ENCODE measurements at regions not wholly inside any gene's neighbourhood (a gene's known extent, or its start where the extent isn't known, plus 50 kb on each side); places are given as distances from the start of the nearest gene placed in this dataset.
"Not testable (repeated sequence)": the region's sequence is repeated elsewhere in the genome, so short reads cannot be mapped to it uniquely, and the experiment has no call there.

DNA sequence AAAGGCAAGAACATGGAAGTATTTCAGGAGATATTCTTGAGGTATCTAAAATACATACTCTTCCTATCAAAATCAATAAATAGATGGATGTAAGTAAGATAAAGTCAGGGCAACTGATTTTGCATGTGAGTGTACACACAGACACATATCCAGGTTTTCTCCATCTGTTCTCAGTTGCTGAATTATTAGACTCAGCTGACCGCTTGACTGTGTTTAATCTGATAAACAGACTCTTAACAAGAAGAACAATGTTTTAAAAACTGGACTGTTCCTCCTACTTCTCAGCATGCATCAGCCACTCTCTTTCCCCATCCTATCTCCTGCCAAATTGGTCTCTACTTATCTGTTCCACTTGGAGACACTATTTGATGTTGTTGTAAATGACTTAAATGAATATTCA is 73.5 kb downstream of the GOLGA8G start:
- DNase-seq, result no peak

DNA sequence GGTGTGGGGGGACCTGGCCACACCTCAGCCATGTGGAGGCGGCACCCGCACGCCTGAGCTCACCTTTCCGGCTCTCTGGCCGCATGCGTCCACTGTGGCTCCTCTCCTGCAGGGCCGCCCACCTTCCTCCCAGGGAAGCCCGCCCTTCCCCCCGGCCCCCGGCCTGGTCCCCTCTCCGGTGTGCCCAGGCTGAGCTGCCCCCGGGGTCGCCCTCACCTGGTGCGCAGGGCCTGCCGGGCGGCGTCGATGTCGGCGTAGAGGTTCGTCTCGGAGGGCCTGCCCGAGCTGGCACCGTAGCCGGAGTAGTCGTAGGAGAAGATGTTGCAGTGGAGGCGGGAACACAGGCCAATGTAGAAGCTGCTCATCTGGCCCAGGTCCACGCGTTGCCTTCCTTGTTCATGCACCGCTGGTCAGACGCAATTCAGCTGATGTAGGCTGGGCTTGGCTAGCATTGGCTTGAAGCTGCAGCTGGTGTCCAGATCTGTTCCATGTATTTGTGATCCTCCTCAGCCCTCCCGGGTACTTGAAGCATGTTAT is 75.3 kb downstream of the GOLGA8G start:
- DNase-seq, result peak in 1 of 5 experiments; percentile 11

DNA sequence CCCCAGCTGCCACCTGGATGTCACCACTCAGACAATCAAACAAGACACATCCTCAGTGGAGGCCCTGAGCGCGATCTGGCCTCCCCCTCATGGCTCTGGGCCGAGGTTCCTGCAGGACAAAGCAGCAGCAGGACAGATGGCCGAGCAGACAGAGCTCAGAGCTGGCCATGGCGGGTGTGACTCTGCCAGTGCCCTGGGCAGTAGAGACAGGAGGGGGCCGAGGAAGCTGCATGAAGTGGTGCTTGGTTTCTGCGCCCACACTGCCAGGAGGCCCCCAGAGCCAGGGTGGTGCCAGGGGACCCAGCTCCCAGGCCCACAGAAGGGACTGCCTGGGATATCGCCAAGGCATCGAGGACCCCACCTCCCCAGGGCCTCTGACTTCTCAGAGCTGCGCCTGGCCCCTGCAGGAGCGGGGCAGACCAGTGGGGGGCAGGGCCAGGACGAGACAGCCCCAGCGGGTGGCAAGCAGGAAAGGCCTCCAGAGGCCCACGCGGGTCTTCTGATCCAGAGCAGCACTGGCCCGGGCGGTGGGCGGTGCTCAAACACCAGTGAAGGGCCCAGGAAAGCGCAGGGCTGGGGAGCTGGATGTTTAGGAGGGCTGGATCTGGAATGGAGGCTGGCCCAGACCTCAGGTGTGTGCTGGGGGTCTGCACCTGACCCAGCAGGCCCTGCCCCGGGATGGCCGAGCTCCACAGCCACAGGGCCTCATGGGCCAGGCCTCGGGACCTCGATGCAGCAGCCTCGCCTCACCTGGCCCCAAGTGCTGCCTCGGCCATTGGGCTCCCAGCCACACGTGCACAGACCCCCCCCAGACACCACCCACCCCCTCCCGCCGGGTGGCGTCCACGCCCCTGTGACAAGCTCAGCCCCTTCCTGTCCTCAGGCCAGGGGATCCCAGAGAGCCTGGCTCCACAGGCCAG is 76.0 kb downstream of the GOLGA8G start:
- peak in 2 of 5 experiments; percentile 3 to 9 for DNase-seq

DNA sequence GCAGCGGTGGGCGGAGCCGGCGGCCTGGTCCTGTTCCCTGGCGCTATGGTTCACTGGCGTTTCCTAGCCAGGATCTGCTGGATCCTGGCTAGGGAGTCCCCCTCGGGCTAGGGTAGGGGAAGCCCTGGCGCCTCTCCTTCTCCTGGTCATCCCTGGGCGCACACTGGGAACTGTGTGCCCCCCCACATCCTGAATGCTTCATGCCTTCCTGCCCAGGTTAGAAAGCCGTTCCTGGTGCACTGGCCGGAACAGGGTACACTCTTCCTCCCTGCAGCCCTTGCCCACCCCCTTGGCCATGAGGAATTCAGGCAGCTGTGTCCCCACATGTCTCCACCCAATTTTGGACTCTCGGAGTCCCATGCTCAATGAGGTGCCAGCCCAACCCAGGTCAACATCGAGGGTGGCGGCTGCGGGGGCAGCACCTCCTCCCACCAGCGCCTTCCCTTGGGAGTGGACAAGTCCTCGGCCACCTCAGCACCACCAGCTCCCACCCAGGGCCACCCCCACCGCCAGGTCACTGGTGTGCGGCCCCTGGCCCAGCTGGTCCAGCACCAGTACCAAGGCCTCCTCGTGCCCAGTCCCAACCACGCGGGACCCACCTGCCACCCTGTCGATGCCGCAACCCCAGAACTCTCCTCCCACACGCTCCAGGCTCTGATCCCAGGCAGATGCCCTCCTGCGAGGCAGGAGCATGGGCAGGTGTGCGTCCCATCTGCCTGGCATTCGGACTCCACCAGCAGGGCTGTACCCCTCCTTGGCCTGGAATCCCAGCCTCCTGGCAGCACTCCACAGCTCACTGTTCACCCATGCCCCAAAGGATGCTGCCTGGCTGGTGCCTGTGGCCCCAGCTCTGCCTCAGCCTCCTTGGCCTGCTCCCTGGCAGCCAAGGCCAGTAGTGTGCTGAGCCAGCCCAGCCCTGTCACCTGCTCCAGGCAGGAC is 77.0 kb downstream of the GOLGA8G start:
- peak in 2 of 5 experiments; percentile 4 to 9 for DNase-seq

DNA sequence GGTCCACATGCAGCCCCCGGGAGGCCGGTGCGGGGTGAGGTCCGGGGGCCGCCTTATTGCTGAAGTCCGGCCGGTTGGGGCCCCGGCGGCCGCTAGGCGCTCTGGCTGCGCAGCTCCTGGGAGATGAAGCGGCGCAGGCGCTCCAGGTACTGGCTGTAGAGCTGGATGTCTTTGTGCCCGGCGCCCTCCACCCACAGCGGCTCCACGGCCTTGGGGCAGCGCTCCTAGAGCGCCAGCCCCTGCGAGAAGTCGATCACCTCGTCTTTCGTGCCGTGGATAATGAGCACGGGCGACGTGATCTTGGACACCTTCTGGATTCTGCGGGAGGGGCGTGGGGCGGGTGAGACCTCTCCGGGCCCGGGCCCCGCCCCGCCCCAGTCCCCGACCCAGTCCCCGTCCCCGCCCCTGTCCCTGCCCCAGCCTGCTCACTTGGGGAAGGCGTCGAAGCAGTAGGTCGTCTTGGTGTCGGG is 76.3 kb downstream of the GOLGA8F start:
- not testable (repeated sequence) for DNase-seq

Measured in T-helper 2 cell (primary cell).